ENCODE measurements at regions not wholly inside any gene's neighbourhood (a gene's known extent, or its start where the extent isn't known, plus 50 kb on each side); places are given as distances from the start of the nearest gene placed in this dataset.

DNA sequence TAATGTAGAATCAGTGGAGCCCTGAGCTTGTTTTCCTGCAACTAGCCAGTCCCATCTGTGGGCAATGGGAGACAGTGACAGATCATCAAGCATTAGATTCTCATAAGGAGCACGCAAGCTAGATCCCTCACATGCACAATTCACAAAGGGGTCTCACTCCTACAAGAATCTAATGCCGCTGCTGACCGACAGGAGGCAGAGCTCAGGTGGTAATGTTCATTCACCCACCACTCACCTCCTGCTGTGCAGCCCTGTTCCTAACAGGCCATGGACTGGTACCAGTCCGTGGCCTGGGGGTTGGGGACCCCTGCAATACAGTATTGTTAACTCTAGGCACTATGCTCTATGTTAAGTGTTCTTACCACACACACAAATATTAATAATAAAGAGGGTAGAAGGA lies 362.8 kb downstream of the RBM26 start:
- TF ChIP-seq, protein P1, sequence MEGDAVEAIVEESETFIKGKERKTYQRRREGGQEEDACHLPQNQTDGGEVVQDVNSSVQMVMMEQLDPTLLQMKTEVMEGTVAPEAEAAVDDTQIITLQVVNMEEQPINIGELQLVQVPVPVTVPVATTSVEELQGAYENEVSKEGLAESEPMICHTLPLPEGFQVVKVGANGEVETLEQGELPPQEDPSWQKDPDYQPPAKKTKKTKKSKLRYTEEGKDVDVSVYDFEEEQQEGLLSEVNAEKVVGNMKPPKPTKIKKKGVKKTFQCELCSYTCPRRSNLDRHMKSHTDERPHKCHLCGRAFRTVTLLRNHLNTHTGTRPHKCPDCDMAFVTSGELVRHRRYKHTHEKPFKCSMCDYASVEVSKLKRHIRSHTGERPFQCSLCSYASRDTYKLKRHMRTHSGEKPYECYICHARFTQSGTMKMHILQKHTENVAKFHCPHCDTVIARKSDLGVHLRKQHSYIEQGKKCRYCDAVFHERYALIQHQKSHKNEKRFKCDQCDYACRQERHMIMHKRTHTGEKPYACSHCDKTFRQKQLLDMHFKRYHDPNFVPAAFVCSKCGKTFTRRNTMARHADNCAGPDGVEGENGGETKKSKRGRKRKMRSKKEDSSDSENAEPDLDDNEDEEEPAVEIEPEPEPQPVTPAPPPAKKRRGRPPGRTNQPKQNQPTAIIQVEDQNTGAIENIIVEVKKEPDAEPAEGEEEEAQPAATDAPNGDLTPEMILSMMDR (IDR thresholded peaks at IDR 0.05), result no peak
- no peak for TF ChIP-seq POLR2AphosphoS5 (IDR thresholded peaks at IDR 0.05; ENCODE audit: low read depth, low read length)
- TF ChIP-seq, protein P2, sequence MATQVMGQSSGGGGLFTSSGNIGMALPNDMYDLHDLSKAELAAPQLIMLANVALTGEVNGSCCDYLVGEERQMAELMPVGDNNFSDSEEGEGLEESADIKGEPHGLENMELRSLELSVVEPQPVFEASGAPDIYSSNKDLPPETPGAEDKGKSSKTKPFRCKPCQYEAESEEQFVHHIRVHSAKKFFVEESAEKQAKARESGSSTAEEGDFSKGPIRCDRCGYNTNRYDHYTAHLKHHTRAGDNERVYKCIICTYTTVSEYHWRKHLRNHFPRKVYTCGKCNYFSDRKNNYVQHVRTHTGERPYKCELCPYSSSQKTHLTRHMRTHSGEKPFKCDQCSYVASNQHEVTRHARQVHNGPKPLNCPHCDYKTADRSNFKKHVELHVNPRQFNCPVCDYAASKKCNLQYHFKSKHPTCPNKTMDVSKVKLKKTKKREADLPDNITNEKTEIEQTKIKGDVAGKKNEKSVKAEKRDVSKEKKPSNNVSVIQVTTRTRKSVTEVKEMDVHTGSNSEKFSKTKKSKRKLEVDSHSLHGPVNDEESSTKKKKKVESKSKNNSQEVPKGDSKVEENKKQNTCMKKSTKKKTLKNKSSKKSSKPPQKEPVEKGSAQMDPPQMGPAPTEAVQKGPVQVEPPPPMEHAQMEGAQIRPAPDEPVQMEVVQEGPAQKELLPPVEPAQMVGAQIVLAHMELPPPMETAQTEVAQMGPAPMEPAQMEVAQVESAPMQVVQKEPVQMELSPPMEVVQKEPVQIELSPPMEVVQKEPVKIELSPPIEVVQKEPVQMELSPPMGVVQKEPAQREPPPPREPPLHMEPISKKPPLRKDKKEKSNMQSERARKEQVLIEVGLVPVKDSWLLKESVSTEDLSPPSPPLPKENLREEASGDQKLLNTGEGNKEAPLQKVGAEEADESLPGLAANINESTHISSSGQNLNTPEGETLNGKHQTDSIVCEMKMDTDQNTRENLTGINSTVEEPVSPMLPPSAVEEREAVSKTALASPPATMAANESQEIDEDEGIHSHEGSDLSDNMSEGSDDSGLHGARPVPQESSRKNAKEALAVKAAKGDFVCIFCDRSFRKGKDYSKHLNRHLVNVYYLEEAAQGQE (IDR thresholded peaks at IDR 0.05; ENCODE audit: insufficient read depth in 1 of 2, low read depth in 2 of 2, low read length in 1 of 2), result no peak

All from Panc1 (cell line).